IMR-90 (cell line): ENCODE measurements at regions not wholly inside any gene's neighbourhood (a gene's known extent, or its start where the extent isn't known, plus 50 kb on each side); places are given as distances from the start of the nearest gene placed in this dataset.
A peak's percentile ranks its signal among the peaks of the same experiment; 100 is the strongest.
"Not testable (repeated sequence)": the region's sequence is repeated elsewhere in the genome, so short reads cannot be mapped to it uniquely, and the experiment has no call there.

Experiments used
- ATAC-seq: fragments of 200-7000 bp; cut with Tn5 transposase; 2 replicates; pipeline ENCODE4 v1.9.1; 2020; ENCODE audit warnings: low read depth, mild to moderate bottlenecking, moderate library complexity
- BruUV-seq: library from RNA; stranded (reverse); fragments of 400-500 nt; replicated peaks from 2 replicates; lab custom pipeline; 2021; lab: Mats Ljungman, UMichigan
- CTCF ChIA-PET: fragments of 300-600 bp; formaldehyde crosslinking; extraction: SDS; loops from one replicate; lab custom pipeline; 2021; ENCODE audit warnings: antibody characterized with exemption; lab: Yijun Ruan, JAX
- POLR2A ChIA-PET: fragments of 300-600 bp; sonication (Branson Sonifier 250); formaldehyde crosslinking; loops from one replicate; lab custom pipeline; 2022; ENCODE audit warnings: antibody characterized with exemption; ENCODE audit not compliant: unreplicated experiment; lab: Charles Lee
- DNase-seq: peaks from one replicate; pipeline ENCODE4 v3.0.0; 2013
- H2AFZ ChIP-seq: replicated peaks from 2 replicates; pipeline ENCODE3; 2013; ENCODE audit warnings: low read length, mild to moderate bottlenecking; ENCODE audit not compliant: poor library complexity
- H2AK5ac ChIP-seq: 2 replicates; pipeline ENCODE4 v1.6.1; 2013; ENCODE audit warnings: low read depth, low read length, inconsistent platforms
- H2AK9ac ChIP-seq: replicated peaks from 2 replicates; pipeline ENCODE3; 2013; ENCODE audit warnings: mild to moderate bottlenecking, low read depth, low read length, moderate library complexity; ENCODE audit not compliant: poor library complexity
- H2BK120ac ChIP-seq: 2 replicates; pipeline ENCODE4 v1.6.1; 2013; ENCODE audit warnings: low read depth, low read length, inconsistent platforms
- H2BK15ac ChIP-seq: 3 replicates; pipeline ENCODE4 v1.6.1; 2013; ENCODE audit warnings: low read depth, low read length, inconsistent platforms
- H2BK20ac ChIP-seq: 2 replicates; pipeline ENCODE4 v1.6.1; 2013; ENCODE audit warnings: low read depth, mild to moderate bottlenecking, inconsistent platforms, low read length, moderate library complexity
- H2BK5ac ChIP-seq: 2 replicates; pipeline ENCODE4 v1.6.1; 2013; ENCODE audit warnings: mild to moderate bottlenecking, low read depth, low read length, inconsistent platforms; ENCODE audit not compliant: poor library complexity, severe bottlenecking
- H3K14ac ChIP-seq: replicated peaks from 2 replicates; pipeline ENCODE4 v1.6.1; 2013; ENCODE audit warnings: low read depth, low read length, inconsistent platforms
- H3K18ac ChIP-seq: 2 replicates; pipeline ENCODE4 v1.6.1; 2013; ENCODE audit warnings: low read depth, low read length, control low read depth
- H3K23ac ChIP-seq: 2 replicates; pipeline ENCODE4 v1.6.1; 2013; ENCODE audit warnings: low read depth, low read length, inconsistent platforms
- H3K27ac ChIP-seq: 2 replicates; pipeline ENCODE4 v1.5.1; 2013; ENCODE audit warnings: mild to moderate bottlenecking, control low read depth, low read length; ENCODE audit not compliant: insufficient read depth
- H3K27me3 ChIP-seq: 2 replicates; pipeline ENCODE4 v1.6.1; 2013; ENCODE audit warnings: low read length; ENCODE audit not compliant: control insufficient read depth, insufficient read depth
- H3K36me3 ChIP-seq: 2 replicates; pipeline ENCODE4 v1.6.1; 2013; ENCODE audit warnings: low read length, mixed read lengths; ENCODE audit not compliant: control insufficient read depth, insufficient read depth
- H3K4ac ChIP-seq: 2 replicates; pipeline ENCODE4 v1.6.1; 2013; ENCODE audit warnings: low read depth, low read length, inconsistent platforms
- H3K4me1 ChIP-seq: 2 replicates; pipeline ENCODE4 v1.6.1; 2013; ENCODE audit warnings: low read length, mixed read lengths; ENCODE audit not compliant: control insufficient read depth, insufficient read depth
- H3K4me2 ChIP-seq: 2 replicates; pipeline ENCODE4 v1.6.1; 2013; ENCODE audit warnings: low read depth, mild to moderate bottlenecking, control low read depth, low read length, moderate library complexity
- H3K4me3 ChIP-seq: 2 replicates; pipeline ENCODE4 v1.5.1; 2013; ENCODE audit warnings: low read depth, mild to moderate bottlenecking, control low read depth, low read length, moderate library complexity; ENCODE audit not compliant: insufficient read depth
- H3K56ac ChIP-seq: 2 replicates; pipeline ENCODE4 v1.6.1; 2013; ENCODE audit warnings: low read length, inconsistent platforms; ENCODE audit not compliant: insufficient read depth; ENCODE audit errors: extremely low read depth
- H3K79me1 ChIP-seq, 2 experiments: 2 replicates each; pipeline ENCODE4 v1.6.1; 2013; ENCODE audit warnings: low read length in 2 of 2, inconsistent platforms in 1 of 2, low read depth in 1 of 2
- H3K9ac ChIP-seq: 2 replicates; pipeline ENCODE4 v1.6.1; 2013; ENCODE audit warnings: low read depth, low read length, control low read depth
- H3K9me1 ChIP-seq: 2 replicates; pipeline ENCODE4 v1.6.1; 2013; ENCODE audit warnings: low read length, inconsistent platforms; ENCODE audit not compliant: insufficient read depth
- H3K9me3 ChIP-seq: 2 replicates; pipeline ENCODE4 v1.6.1; 2013; ENCODE audit warnings: low read length; ENCODE audit not compliant: control insufficient read depth, insufficient read depth
- H4K20me1 ChIP-seq: 2 replicates; pipeline ENCODE4 v1.6.1; 2013; ENCODE audit warnings: low read length, inconsistent platforms; ENCODE audit not compliant: insufficient read depth
- H4K5ac ChIP-seq: 2 replicates; pipeline ENCODE4 v1.6.1; 2013; ENCODE audit warnings: mild to moderate bottlenecking, low read depth, low read length, control low read depth
- H4K8ac ChIP-seq, 2 experiments: 2 replicates each; pipeline ENCODE4 v1.6.1; 2013; ENCODE audit warnings: low read depth in 2 of 2, low read length in 2 of 2, control low read depth in 1 of 2, inconsistent platforms in 1 of 2
- H4K91ac ChIP-seq: 2 replicates; pipeline ENCODE4 v1.6.1; 2013; ENCODE audit warnings: low read depth, low read length, inconsistent platforms; ENCODE audit not compliant: insufficient read depth
- WGBS, 2 experiments: methylation state at CpG; one replicate each; pipeline versions ENCODE4 v1.1.5 to v1.1.7; 2013; ENCODE audit warnings: missing lambda C conversion rate in 2 of 2; ENCODE audit not compliant: insufficient read length in 1 of 2; ENCODE audit errors: extremely low coverage in 2 of 2; 5-methylcytosine and 5-hydroxymethylcytosine counted together
- dilution Hi-C: fragments of 300-500 bp; cut with HindIII; formaldehyde crosslinking; loops from one replicate; pipeline ENCODE4 v1.14.3; 2018; ENCODE audit warnings: low sequenced_read_pairs; ENCODE audit not compliant: unreplicated experiment
- in situ Hi-C: fragments of 300-500 bp; cut with MboI; formaldehyde crosslinking; loops from 3 replicates; pipeline ENCODE4 v1.14.3; 2019; ENCODE audit warnings: low sequenced_read_pairs, inconsistent platforms, mixed read lengths
- intact Hi-C: fragments of 100-400 bp; cut with micrococcal nuclease; formaldehyde crosslinking; loops from 2 replicates; pipeline ENCODE4 v1.10.0; 2022

GRCh38 chr1:120243867-120244266, 67.5 kb upstream of the SEC22B start:
- H3K9me3 ChIP-seq, H3K18ac ChIP-seq, H3K23ac ChIP-seq, H3K79me1 ChIP-seq, H4K8ac ChIP-seq, H3K4me1 ChIP-seq, H3K36me3 ChIP-seq, H2AK9ac ChIP-seq, intact Hi-C loops, H4K20me1 ChIP-seq, H4K5ac ChIP-seq, in situ Hi-C loops, CTCF ChIA-PET, H2AFZ ChIP-seq, H3K9ac ChIP-seq, dilution Hi-C loops, BruUV-seq, H2BK120ac ChIP-seq, H2BK15ac ChIP-seq, H2BK20ac ChIP-seq, H2AK5ac ChIP-seq, H3K9me1 ChIP-seq, H3K4me3 ChIP-seq, H3K27ac ChIP-seq, H3K27me3 ChIP-seq, H3K4me2 ChIP-seq, H3K56ac ChIP-seq, H3K4ac ChIP-seq, H2BK5ac ChIP-seq, DNase-seq, POLR2A ChIA-PET, H4K91ac ChIP-seq, H3K14ac ChIP-seq: not testable (repeated sequence)
- no CpG with 5 or more reads among the region's 6 CpGs for WGBS, 2 experiments
- peak; percentile 37; the same call in 1 of the 2 replicates for ATAC-seq

GRCh38 chr1:120242582-120242981, 66.3 kb upstream of the SEC22B start:
- H3K9ac ChIP-seq, H3K79me1 ChIP-seq, intact Hi-C loops, H3K27ac ChIP-seq, POLR2A ChIA-PET, H4K5ac ChIP-seq, H2BK120ac ChIP-seq, H3K23ac ChIP-seq, H4K91ac ChIP-seq, CTCF ChIA-PET, H2AK9ac ChIP-seq, H2AFZ ChIP-seq, H2AK5ac ChIP-seq, H3K27me3 ChIP-seq, dilution Hi-C loops, H2BK5ac ChIP-seq, H3K9me1 ChIP-seq, H4K20me1 ChIP-seq, H3K4ac ChIP-seq, ATAC-seq, H3K14ac ChIP-seq, H3K56ac ChIP-seq, H3K4me1 ChIP-seq, BruUV-seq, in situ Hi-C loops, H2BK15ac ChIP-seq, H3K36me3 ChIP-seq, H3K9me3 ChIP-seq, H3K4me3 ChIP-seq, H3K4me2 ChIP-seq, H4K8ac ChIP-seq, H2BK20ac ChIP-seq, DNase-seq, H3K18ac ChIP-seq: not testable (repeated sequence)
- no CpG with 5 or more reads among the region's 8 CpGs for WGBS, 2 experiments
